AG09309 (cell line): ENCODE measurements at regions not wholly inside any gene's neighbourhood (a gene's known extent, or its start where the extent isn't known, plus 50 kb on each side); places are given as distances from the start of the nearest gene placed in this dataset.
"Not testable (repeated sequence)": the region's sequence is repeated elsewhere in the genome, so short reads cannot be mapped to it uniquely, and the experiment has no call there.

Source experiments
- DNase-seq: peaks from one replicate; pipeline ENCODE4 v3.0.0-alpha.2; 2010; ENCODE audit warnings: low read depth
- H3K4me3 ChIP-seq: 2 replicates; pipeline ENCODE4 v1.5.1; 2011; ENCODE audit warnings: mild to moderate bottlenecking, low read depth, low read length, moderate library complexity; ENCODE audit not compliant: control insufficient read depth
- CTCF ChIP-seq: IDR thresholded peaks from 2 replicates; pipeline ENCODE4 v1.5.1; 2011; ENCODE audit warnings: mild to moderate bottlenecking, low read depth, low read length, inconsistent platforms; ENCODE audit not compliant: insufficient read depth, control insufficient read depth; ENCODE audit errors: missing control alignments

- H3K4me3 ChIP-seq = no peak overlapping the region
- DNase-seq = no peak
These were observed 50.6 kb upstream of the FER start for GRCh38 chr5:108696951-108697715.

GRCh38 chr5:108696407-108696806 is 51.3 kb upstream of the FER start:
- no peak for TF ChIP-seq CTCF
- DNase-seq = no peak

More at GRCh38 chr5:108696951-108697715, 50.6 kb upstream of the FER start:
- TF ChIP-seq CTCF = no peak

GRCh38 chr5:108688485-108688884 is 59.2 kb upstream of the FER start:
- DNase-seq = no peak
- no peak for TF ChIP-seq CTCF
- H3K4me3 ChIP-seq = no peak overlapping the region

More at GRCh38 chr5:108696407-108696806, 51.3 kb upstream of the FER start:
- H3K4me3 ChIP-seq = no peak overlapping the region

- no peak for DNase-seq
- TF ChIP-seq CTCF = no peak
- no peak overlapping the region for H3K4me3 ChIP-seq
These were observed 60.0 kb upstream of the FER start for GRCh38 chr5:108687595-108688200.

GRCh38 chr5:108686676-108687075 is 61.0 kb upstream of the FER start:
- H3K4me3 ChIP-seq = no peak overlapping the region
- no peak for DNase-seq
- TF ChIP-seq CTCF = no peak

GRCh38 chr5:108685448-108686216 is 62.1 kb upstream of the FER start:
- not testable (repeated sequence) for DNase-seq, H3K4me3 ChIP-seq
